HL-60 (cell line): ENCODE measurements at regions not wholly inside any gene's neighbourhood (a gene's known extent, or its start where the extent isn't known, plus 50 kb on each side); places are given as distances from the start of the nearest gene placed in this dataset.

Experiments
- DNase-seq, 2 experiments: peaks; one replicate each; pipeline ENCODE4 v3.0.0-alpha.2; 2010 to 2020; ENCODE audit warnings: low read depth in 1 of 2, low spot score in 1 of 2
- H3K27ac ChIP-seq: fragments of 250-450 bp; sonication (Bioruptor Pico); replicated peaks from 2 replicates; pipeline ENCODE4 v1.5.1; 2020; ENCODE audit warnings: mild to moderate bottlenecking, moderate library complexity
- H3K27me3 ChIP-seq: fragments of 250-450 bp; sonication (Bioruptor Pico); 2 replicates; pipeline ENCODE4 v1.5.1; 2021; ENCODE audit warnings: mild to moderate bottlenecking, moderate library complexity; ENCODE audit not compliant: insufficient read depth, poor library complexity, severe bottlenecking
- H3K4me3 ChIP-seq: replicated peaks from 2 replicates; pipeline ENCODE4 v1.5.1; 2011; ENCODE audit warnings: mild to moderate bottlenecking, control low read depth, low read length; ENCODE audit not compliant: insufficient read depth
- CTCF ChIP-seq: IDR thresholded peaks from one replicate; pipeline ENCODE4 v1.5.1; 2011; ENCODE audit warnings: low read length, control low read depth, inconsistent platforms; ENCODE audit not compliant: insufficient read depth
- GABPA ChIP-seq: IDR thresholded peaks from 2 replicates; pipeline ENCODE4 v1.6.1; 2012; ENCODE audit warnings: low read depth
- POLR2AphosphoS5 ChIP-seq: IDR thresholded peaks from 2 replicates; pipeline ENCODE4 v1.6.1; 2012; ENCODE audit warnings: low read depth
- REST ChIP-seq: IDR thresholded peaks from 2 replicates; pipeline ENCODE4 v1.6.1; 2012; ENCODE audit warnings: low read depth; ENCODE audit not compliant: insufficient replicate concordance
- SPI1 ChIP-seq: IDR thresholded peaks from 2 replicates; pipeline ENCODE4 v1.6.1; 2012; ENCODE audit warnings: low read depth, mild to moderate bottlenecking, borderline replicate concordance

- no peak for TF ChIP-seq POLR2AphosphoS5
- no peak for TF ChIP-seq CTCF
- TF ChIP-seq GABPA, result no peak
- no peak for TF ChIP-seq SPI1
- TF ChIP-seq REST, result no peak
- H3K4me3 ChIP-seq, result no peak overlapping the region
- DNase-seq, result no peak
- peak overlapping the region; percentile 97 for H3K27ac ChIP-seq
- H3K27me3 ChIP-seq, result no peaks in the 10 kb centered on the region
These were observed 102.0 kb upstream of the RUNX3 start for GRCh38 chr1:25031966-25032667.

GRCh38 chr1:25031601-25031965, 101.5 kb upstream of the RUNX3 start:
- no peak for DNase-seq
- Histone ChIP-seq H3K27me3 (no peaks in the 10 kb centered on the region), H3K4me3 (no peak overlapping the region), H3K27ac (no peak overlapping the region)
- TF ChIP-seq SPI1 (no peak), CTCF (no peak), REST (no peak), POLR2AphosphoS5 (no peak), GABPA (no peak)

GRCh38 chr1:25030674-25031589, 100.9 kb upstream of the RUNX3 start:
- H3K4me3 ChIP-seq, result no peak overlapping the region
- TF ChIP-seq CTCF (no peak), GABPA (no peak), SPI1 (no peak), POLR2AphosphoS5 (no peak), REST (no peak)
- H3K27ac ChIP-seq, result no peak overlapping the region
- DNase-seq, result peak in 1 of 2 experiments; percentile 79
- no peaks in the 10 kb centered on the region for H3K27me3 ChIP-seq
